ENCODE measurements at regions not wholly inside any gene's neighbourhood (a gene's known extent, or its start where the extent isn't known, plus 50 kb on each side); places are given as distances from the start of the nearest gene placed in this dataset.

- no peak overlapping the region for H3K27ac ChIP-seq (ENCODE audit: insufficient read length, low read depth, low read length)
- H2BK5ac ChIP-seq (ENCODE audit: insufficient read length, low read length) = no peak overlapping the region
- no peak overlapping the region for H4K8ac ChIP-seq (replicated peaks; ENCODE audit: insufficient read length, low read depth, low read length)
- no peaks in the 10 kb centered on the region for H3K23me2 ChIP-seq (ENCODE audit: insufficient read length, low read depth, low read length, poor library complexity, severe bottlenecking)
- TF ChIP-seq CTCF (conservative IDR thresholded peaks at IDR 0.05) = no peak
- no peak overlapping the region for H2BK12ac ChIP-seq (ENCODE audit: insufficient read length, low read depth, low read length)
- no peak overlapping the region for H2BK20ac ChIP-seq (ENCODE audit: low read depth, low read length, poor library complexity, severe bottlenecking)
- H2AFZ ChIP-seq (ENCODE audit: low read length) = no peak overlapping the region
- H4K5ac ChIP-seq (ENCODE audit: insufficient read length, low read depth, low read length) = no peak overlapping the region
- Mint-ChIP-seq H3K9me3 (peaks cover 21% of the 10 kb centered on the region in 2 experiments; a peak in 4 of 5 replicates), H3K36me3 (ENCODE audit: insufficient read depth in 1 of 3, low read depth in 3 of 3) (no peaks in the 10 kb centered on the region; a peak in 3 of 7 replicates), H3K27ac (no peak overlapping the region), H3K4me3 (no peak overlapping the region), H3K27me3 (ENCODE audit: low read depth) (no peaks in the 10 kb centered on the region; the same call in 1 of the 2 replicates), H3K4me1 (no peaks in the 10 kb centered on the region)
- H4K91ac ChIP-seq (ENCODE audit: insufficient read length, low read depth, low read length) = no peak overlapping the region
- no peaks in the 10 kb centered on the region for H3K9me3 ChIP-seq (ENCODE audit: control insufficient read depth, low read depth, low read length)
- H3K4me2 ChIP-seq (ENCODE audit: insufficient read depth, insufficient read length, low read length) = no peak overlapping the region
- H3T11ph ChIP-seq (ENCODE audit: low read length) = no peak overlapping the region
- no peak for DNase-seq
- no peak overlapping the region for H3K4ac ChIP-seq (ENCODE audit: low read depth, low read length)
- H3K14ac ChIP-seq (ENCODE audit: insufficient read depth, low read length) = no peak overlapping the region
- no peak overlapping the region for H3K23ac ChIP-seq (ENCODE audit: insufficient read length, low read depth, low read length)
- no peaks in the 10 kb centered on the region for H4K20me1 ChIP-seq (ENCODE audit: control insufficient read depth, insufficient read depth, insufficient read length)
- no peak overlapping the region for H3K9ac ChIP-seq (ENCODE audit: extremely low read depth, insufficient read length, low read length)
- H3K27me3 ChIP-seq (ENCODE audit: insufficient read depth, low read length) = no peaks in the 10 kb centered on the region
- no peak overlapping the region for H3K18ac ChIP-seq (ENCODE audit: insufficient read length, low read depth, low read length)
- no peaks in the 10 kb centered on the region for H3K79me1 ChIP-seq (ENCODE audit: insufficient read depth, low read depth, low read length, poor library complexity, severe bottlenecking)
- H3K56ac ChIP-seq (ENCODE audit: insufficient read length, low read depth, low read length) = no peak overlapping the region
- H2BK120ac ChIP-seq (ENCODE audit: low read depth, low read length, poor library complexity, severe bottlenecking) = no peak overlapping the region
- H3K79me2 ChIP-seq (ENCODE audit: insufficient read depth, low read length) = no peaks in the 10 kb centered on the region
- no peak overlapping the region for H2BK15ac ChIP-seq (ENCODE audit: low read depth, low read length)
- no peak overlapping the region for H2AK5ac ChIP-seq (ENCODE audit: insufficient read length, low read length)
- no peaks in the 10 kb centered on the region for H3K4me1 ChIP-seq (ENCODE audit: insufficient read depth, low read length)
Observed at GRCh38 chr2:219810895-219811294, 183.5 kb downstream of the SLC4A3 start.
